ENCODE measurements at regions not wholly inside any gene's neighbourhood (a gene's known extent, or its start where the extent isn't known, plus 50 kb on each side); places are given as distances from the start of the nearest gene placed in this dataset.

GRCh38 chr3:56862352-56863062 lies 60.8 kb upstream of the ARHGEF3 start:
- TF ChIP-seq POLR2A (IDR thresholded peaks at IDR 0.05) (no peak), CTCF (IDR thresholded peaks at IDR 0.05) (no peak)

Data from suprapubic skin (tissue), 3 donors.